Keratinocyte (primary cell): ENCODE measurements at regions not wholly inside any gene's neighbourhood (a gene's known extent, or its start where the extent isn't known, plus 50 kb on each side); places are given as distances from the start of the nearest gene placed in this dataset.
"Not testable (repeated sequence)": the region's sequence is repeated elsewhere in the genome, so short reads cannot be mapped to it uniquely, and the experiment has no call there.

Source experiments
- DNase-seq: peaks from one replicate; pipeline ENCODE4 v3.0.0-alpha.2; 2011; ENCODE audit warnings: low read depth, missing footprints, low spot score
- FAIRE-seq: peaks from 2 replicates; lab custom pipeline; 2011; peaks lifted over from hg19 to GRCh38; lab: Jason Lieb, UNC
- H2AFZ ChIP-seq: 2 replicates; pipeline ENCODE4 v1.6.0; 2012; ENCODE audit warnings: low read length, control low read depth, inconsistent platforms; ENCODE audit not compliant: control insufficient read depth
- H3K27ac ChIP-seq: 2 replicates; pipeline ENCODE4 v1.5.1; 2011; ENCODE audit warnings: low read length; ENCODE audit not compliant: control insufficient read depth, insufficient read depth
- H3K27me3 ChIP-seq: 3 replicates; pipeline ENCODE4 v1.6.0; 2011; ENCODE audit warnings: low read length; ENCODE audit not compliant: control insufficient read depth, insufficient read depth; ENCODE audit errors: extremely low read depth
- H3K36me3 ChIP-seq, 2 experiments: 2 replicates in 1 of 2; 3 replicates in 1 of 2; pipeline ENCODE4 v1.5.1; 2011; ENCODE audit warnings: low read length in 2 of 2, mild to moderate bottlenecking in 1 of 2; ENCODE audit not compliant: control insufficient read depth in 2 of 2, insufficient read depth in 2 of 2; ENCODE audit errors: extremely low read depth in 1 of 2
- H3K4me1 ChIP-seq: 3 replicates; pipeline ENCODE4 v1.5.1; 2011; ENCODE audit warnings: low read length; ENCODE audit not compliant: control insufficient read depth, insufficient read depth; ENCODE audit errors: extremely low read depth
- H3K4me2 ChIP-seq: 3 replicates; pipeline ENCODE4 v1.6.0; 2011; ENCODE audit warnings: low read depth, low read length; ENCODE audit not compliant: control insufficient read depth, insufficient read depth; ENCODE audit errors: extremely low read depth
- H3K4me3 ChIP-seq, 3 experiments: fragments of 200-600 bp in 1 of 3; sonication (generic) in 1 of 3; 2 replicates in 2 of 3; 3 replicates in 1 of 3; pipeline ENCODE4 v1.5.1; 2011 to 2016; ENCODE audit warnings: low read length in 3 of 3, mild to moderate bottlenecking in 3 of 3, control low read depth in 2 of 3, inconsistent platforms in 1 of 3, low read depth in 1 of 3, mixed read lengths in 1 of 3, mixed run types in 1 of 3, moderate library complexity in 1 of 3; ENCODE audit not compliant: control insufficient read depth in 2 of 3, insufficient read depth in 2 of 3; ENCODE audit errors: extremely low read depth in 1 of 3
- H3K79me2 ChIP-seq: 2 replicates; pipeline ENCODE4 v1.6.0; 2012; ENCODE audit warnings: low read length; ENCODE audit not compliant: control insufficient read depth, insufficient read depth
- H3K9ac ChIP-seq: 3 replicates; pipeline ENCODE4 v1.6.0; 2011; ENCODE audit warnings: low read length; ENCODE audit not compliant: control insufficient read depth, insufficient read depth; ENCODE audit errors: extremely low read depth
- H3K9me1 ChIP-seq: 3 replicates; pipeline ENCODE4 v1.6.0; 2011; ENCODE audit warnings: low read length; ENCODE audit not compliant: control insufficient read depth, insufficient read depth; ENCODE audit errors: extremely low read depth
- H3K9me3 ChIP-seq: 2 replicates; pipeline ENCODE4 v1.5.1; 2012; ENCODE audit warnings: low read depth, low read length; ENCODE audit not compliant: control insufficient read depth
- H4K20me1 ChIP-seq: 3 replicates; pipeline ENCODE4 v1.6.0; 2011; ENCODE audit warnings: low read length; ENCODE audit not compliant: control insufficient read depth, insufficient read depth; ENCODE audit errors: extremely low read depth
- EZH2 ChIP-seq: IDR thresholded peaks from one replicate; pipeline ENCODE4 v1.6.1; 2012; ENCODE audit warnings: inconsistent platforms, mild to moderate bottlenecking, low read length, moderate library complexity
- dilution Hi-C: fragments of 300-500 bp; cut with MboI; formaldehyde crosslinking; loops from one replicate; pipeline ENCODE4 v1.7.0; 2020; ENCODE audit warnings: low sequenced_read_pairs; ENCODE audit not compliant: extremely low pct_ligation_motif_present
- TF ChIP-seq, protein P1 (sequence below), 3 experiments: IDR thresholded peaks in 1 of 3; conservative IDR thresholded peaks in 1 of 3; optimal IDR thresholded peaks in 1 of 3; 2 replicates in 2 of 3; 3 replicates in 1 of 3; pipeline versions ENCODE3 to v1.5.1; 2011; ENCODE audit warnings: low read length in 3 of 3, mild to moderate bottlenecking in 3 of 3, moderate library complexity in 2 of 3, control low read depth in 1 of 3, inconsistent platforms in 1 of 3; ENCODE audit not compliant: insufficient read depth in 2 of 3; ENCODE audit errors: extremely low read depth in 1 of 3

GRCh38 chr21:10463156-10463555 is 58.2 kb upstream of the TPTE start:
- H3K4me3 ChIP-seq, result no peak overlapping the region
- DNase-seq (no peak), FAIRE-seq (no peak)
- H3K27ac ChIP-seq, result no peak overlapping the region
- no peak overlapping the region for H3K4me2 ChIP-seq
- no peak overlapping the region for H3K9ac ChIP-seq
- H3K4me1 ChIP-seq, result no peaks in the 10 kb centered on the region
- H3K79me2 ChIP-seq, result no peaks in the 10 kb centered on the region
- H3K36me3 ChIP-seq, result no peaks in the 10 kb centered on the region
- no peaks in the 10 kb centered on the region for H4K20me1 ChIP-seq
- dilution Hi-C loops, result no loop called here
- TF ChIP-seq, protein P1, sequence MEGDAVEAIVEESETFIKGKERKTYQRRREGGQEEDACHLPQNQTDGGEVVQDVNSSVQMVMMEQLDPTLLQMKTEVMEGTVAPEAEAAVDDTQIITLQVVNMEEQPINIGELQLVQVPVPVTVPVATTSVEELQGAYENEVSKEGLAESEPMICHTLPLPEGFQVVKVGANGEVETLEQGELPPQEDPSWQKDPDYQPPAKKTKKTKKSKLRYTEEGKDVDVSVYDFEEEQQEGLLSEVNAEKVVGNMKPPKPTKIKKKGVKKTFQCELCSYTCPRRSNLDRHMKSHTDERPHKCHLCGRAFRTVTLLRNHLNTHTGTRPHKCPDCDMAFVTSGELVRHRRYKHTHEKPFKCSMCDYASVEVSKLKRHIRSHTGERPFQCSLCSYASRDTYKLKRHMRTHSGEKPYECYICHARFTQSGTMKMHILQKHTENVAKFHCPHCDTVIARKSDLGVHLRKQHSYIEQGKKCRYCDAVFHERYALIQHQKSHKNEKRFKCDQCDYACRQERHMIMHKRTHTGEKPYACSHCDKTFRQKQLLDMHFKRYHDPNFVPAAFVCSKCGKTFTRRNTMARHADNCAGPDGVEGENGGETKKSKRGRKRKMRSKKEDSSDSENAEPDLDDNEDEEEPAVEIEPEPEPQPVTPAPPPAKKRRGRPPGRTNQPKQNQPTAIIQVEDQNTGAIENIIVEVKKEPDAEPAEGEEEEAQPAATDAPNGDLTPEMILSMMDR (optimal IDR thresholded peaks at IDR 0.05 in 1 of 3, IDR thresholded peaks at IDR 0.05 in 1 of 3, conservative IDR thresholded peaks at IDR 0.05 in 1 of 3; ENCODE audit: extremely low read depth in 1 of 3, insufficient read depth in 2 of 3, low read length in 3 of 3), result no peak
- no peak for TF ChIP-seq EZH2
- no peaks in the 10 kb centered on the region for H3K27me3 ChIP-seq
- no peaks in the 10 kb centered on the region for H3K9me1 ChIP-seq
- peaks cover 27% of the 10 kb centered on the region for H3K9me3 ChIP-seq
- no peak overlapping the region for H2AFZ ChIP-seq

GRCh38 chr21:10464975-10465374 is 56.4 kb upstream of the TPTE start:
- Histone ChIP-seq H3K4me1 (no peaks in the 10 kb centered on the region), H3K27ac (no peak overlapping the region), H3K9ac (no peak overlapping the region), H3K4me2 (no peak overlapping the region), H3K79me2 (no peaks in the 10 kb centered on the region), H3K36me3 (no peaks in the 10 kb centered on the region), H3K9me3 (peaks cover 26% of the 10 kb centered on the region), H3K9me1 (no peaks in the 10 kb centered on the region), H3K27me3 (no peaks in the 10 kb centered on the region), H3K4me3 (no peak overlapping the region), H4K20me1 (no peaks in the 10 kb centered on the region), H2AFZ (no peak overlapping the region)
- no peak for FAIRE-seq
- dilution Hi-C loops, result no loop called here
- TF ChIP-seq EZH2, result no peak
- TF ChIP-seq, protein P1 (optimal IDR thresholded peaks at IDR 0.05 in 1 of 3, IDR thresholded peaks at IDR 0.05 in 1 of 3, conservative IDR thresholded peaks at IDR 0.05 in 1 of 3; ENCODE audit: extremely low read depth in 1 of 3, insufficient read depth in 2 of 3, low read length in 3 of 3), result no peak
- no peak for DNase-seq

DNA sequence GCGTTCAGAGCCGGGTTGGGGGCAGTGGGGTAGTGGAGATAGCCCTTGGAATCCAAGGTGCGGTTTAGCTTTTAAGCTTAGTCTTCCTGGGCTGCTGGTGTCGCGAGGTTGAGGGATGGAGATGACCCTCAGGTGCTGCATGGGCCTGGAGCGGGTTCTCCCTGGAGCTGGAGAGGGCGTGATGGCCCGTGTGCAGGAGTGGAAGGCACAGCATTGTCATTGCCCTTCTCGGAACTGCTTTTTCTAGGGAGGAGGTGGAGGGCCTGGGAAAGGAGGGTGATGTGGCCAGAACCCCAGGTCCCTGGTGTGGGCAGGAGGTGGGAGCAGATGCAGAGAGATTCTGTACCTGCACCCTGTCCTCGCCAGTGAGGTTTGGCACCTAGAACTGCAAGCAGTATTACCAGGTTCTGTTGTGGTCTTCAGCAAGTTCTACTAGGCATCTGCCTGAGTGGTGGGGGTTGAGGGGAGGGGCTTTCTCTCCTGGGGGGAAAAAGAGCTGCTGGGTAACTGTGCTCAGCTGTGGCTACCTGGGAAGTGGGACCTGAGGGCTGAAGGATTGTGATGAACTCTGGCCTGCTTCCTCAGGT is 55.8 kb upstream of the TPTE start:
- H3K36me3 ChIP-seq, H3K9ac ChIP-seq, H3K79me2 ChIP-seq, H3K9me1 ChIP-seq, DNase-seq, H2AFZ ChIP-seq, H3K27ac ChIP-seq, H3K4me2 ChIP-seq, H3K27me3 ChIP-seq, H3K4me3 ChIP-seq, FAIRE-seq, H3K4me1 ChIP-seq, H4K20me1 ChIP-seq, dilution Hi-C loops: not testable (repeated sequence)
- peaks cover 27% of the 10 kb centered on the region for H3K9me3 ChIP-seq
